Stimulated activated CD4-positive, alpha-beta T cell treated with anti-CD3 and anti-CD28 coated beads, Interleukin-2, amount 100 ng/mL, for 4 hours (primary cell): ENCODE measurements at regions not wholly inside any gene's neighbourhood (a gene's known extent, or its start where the extent isn't known, plus 50 kb on each side); places are given as distances from the start of the nearest gene placed in this dataset.

Source experiments
- DNase-seq: peaks from one replicate; pipeline ENCODE4 v3.0.0-alpha.2; 2020; ENCODE audit warnings: low read depth

- DNase-seq: no peak
Observed at GRCh38 chr7:17521437-17521836, 223.0 kb downstream of the AHR start.

- no peak for DNase-seq
Observed at GRCh38 chr7:17523813-17524739, 225.6 kb downstream of the AHR start.

- DNase-seq: no peak
Observed at GRCh38 chr7:17524746-17525145, 226.3 kb downstream of the AHR start.

GRCh38 chr7:17526621-17527020 lies 228.2 kb downstream of the AHR start:
- DNase-seq: no peak

- DNase-seq: no peak
Observed at GRCh38 chr7:17528636-17529035, 230.2 kb downstream of the AHR start.

- no peak for DNase-seq
Observed at GRCh38 chr7:17530244-17530643, 231.8 kb downstream of the AHR start.

- no peak for DNase-seq
Observed at GRCh38 chr7:17530741-17531421, 232.4 kb downstream of the AHR start.

GRCh38 chr7:17532861-17533404 lies 234.5 kb downstream of the AHR start:
- no peak for DNase-seq

GRCh38 chr7:17534348-17534747 lies 235.9 kb downstream of the AHR start:
- DNase-seq: no peak

- no peak for DNase-seq
Observed at GRCh38 chr7:17535776-17536175, 237.3 kb downstream of the AHR start.

- DNase-seq: no peak
Observed at GRCh38 chr7:17544401-17544800, 245.9 kb downstream of the AHR start.

GRCh38 chr7:17545348-17545747 lies 246.9 kb downstream of the AHR start:
- no peak for DNase-seq

GRCh38 chr7:17546189-17546588 lies 247.7 kb downstream of the AHR start:
- DNase-seq: no peak

GRCh38 chr7:17546592-17546991 lies 248.1 kb downstream of the AHR start:
- DNase-seq: no peak

- DNase-seq: no peak
Observed at GRCh38 chr7:17548014-17548653, 249.7 kb downstream of the AHR start.

GRCh38 chr7:17549406-17549805 lies 251.0 kb downstream of the AHR start:
- no peak for DNase-seq

GRCh38 chr7:17552373-17552772 lies 253.9 kb downstream of the AHR start:
- DNase-seq: no peak

GRCh38 chr7:17552952-17553351 lies 254.5 kb downstream of the AHR start:
- DNase-seq: no peak

GRCh38 chr7:17554341-17555015 lies 256.0 kb downstream of the AHR start:
- DNase-seq: no peak

- no peak for DNase-seq
Observed at GRCh38 chr7:17556247-17556956, 257.9 kb downstream of the AHR start.

- DNase-seq: no peak
Observed at GRCh38 chr7:17557251-17557671, 258.8 kb downstream of the AHR start.
